HCT116 (cell line): ENCODE measurements at regions not wholly inside any gene's neighbourhood (a gene's known extent, or its start where the extent isn't known, plus 50 kb on each side); places are given as distances from the start of the nearest gene placed in this dataset.

Experiments used
- ATAC-seq: fragments of 200-7000 bp; cut with Tn5 transposase; 2 replicates; pipeline ENCODE4 v1.9.1; 2020; ENCODE audit warnings: mild to moderate bottlenecking, moderate library complexity
- BruUV-seq: library from RNA; stranded (reverse); fragments of 400-500 nt; replicated peaks from 2 replicates; lab custom pipeline; 2021; lab: Mats Ljungman, UMichigan
- CTCF ChIA-PET: fragments of 300-600 bp; sonication (Branson Sonifier 250); formaldehyde crosslinking; loops from one replicate; lab custom pipeline; 2021; ENCODE audit warnings: antibody characterized with exemption; lab: Charles Lee
- POLR2A ChIA-PET: fragments of 300-600, 350-600 bp; sonication (Branson Sonifier 250); formaldehyde crosslinking; loops from one replicate; lab custom pipeline; 2021; ENCODE audit warnings: antibody characterized with exemption; lab: Charles Lee
- RAD21 ChIA-PET, 2 experiments: fragments of 300-600 bp; sonication (Branson Sonifier 250); formaldehyde crosslinking; loops; one replicate each; lab custom pipeline; 2023; ENCODE audit warnings: low total read pairs in 2 of 2; ENCODE audit not compliant: uncharacterized antibody in 2 of 2, unreplicated experiment in 2 of 2, low non-redundant PET in 1 of 2; lab: Charles Lee
- DNase-seq: peaks from one replicate; pipeline ENCODE4 v3.0.0-alpha.2; 2010; ENCODE audit warnings: low read depth, low spot score
- H2AFZ ChIP-seq: fragments of 200-600 bp; shearing (Covaris generic), sonication (generic); 2 replicates; pipeline ENCODE4 v1.6.1; 2017; ENCODE audit warnings: low read depth, mixed run types, mixed read lengths, antibody characterized with exemption, low read length; ENCODE audit not compliant: poor library complexity, severe bottlenecking
- H3K27ac ChIP-seq: 2 replicates; pipeline ENCODE4 v1.5.1; 2012; ENCODE audit warnings: low read depth, low read length
- H3K27me3 ChIP-seq: fragments of 200-600 bp; sonication (generic); 2 replicates; pipeline ENCODE4 v1.6.1; 2016; ENCODE audit warnings: mixed run types, low read length, mixed read lengths; ENCODE audit not compliant: insufficient read depth
- H3K36me3 ChIP-seq, 2 experiments: fragments of 200-500 bp in 1 of 2; fragments of 200-600 bp in 1 of 2; sonication (Bioruptor generic) in 1 of 2; sonication (generic) in 1 of 2; 2 replicates each; pipeline versions ENCODE4 v1.5.1 to v1.6.1; 2014 to 2016; ENCODE audit warnings: low read length in 2 of 2, inconsistent platforms in 1 of 2, mixed read lengths in 1 of 2, mixed run types in 1 of 2; ENCODE audit not compliant: insufficient read depth in 2 of 2, control insufficient read depth in 1 of 2
- H3K4me1 ChIP-seq, 2 experiments: fragments of 200-600 bp in 1 of 2; sonication (generic) in 1 of 2; 2 replicates each; pipeline versions ENCODE4 v1.5.1 to v1.6.1; 2012 to 2017; ENCODE audit warnings: low read length in 2 of 2, inconsistent platforms in 1 of 2, mild to moderate bottlenecking in 1 of 2, mixed read lengths in 1 of 2, mixed run types in 1 of 2, moderate library complexity in 1 of 2; ENCODE audit not compliant: insufficient read depth in 2 of 2, control insufficient read depth in 1 of 2
- H3K4me2 ChIP-seq: fragments of 200-600 bp; sonication (generic); 2 replicates; pipeline ENCODE4 v1.6.1; 2017; ENCODE audit warnings: mixed run types, low read length, mixed read lengths
- H3K4me3 ChIP-seq, 2 experiments: fragments of 200-600 bp in 1 of 2; sonication (generic) in 1 of 2; replicated peaks in 1 of 2; 2 replicates each; pipeline ENCODE4 v1.5.1; 2011 to 2016; ENCODE audit warnings: low read length in 2 of 2, control low read depth in 1 of 2, low read depth in 1 of 2, mild to moderate bottlenecking in 1 of 2, mixed read lengths in 1 of 2, mixed run types in 1 of 2
- H3K79me2 ChIP-seq: fragments of 200-600 bp; sonication (generic); 2 replicates; pipeline ENCODE4 v1.6.1; 2017; ENCODE audit warnings: mild to moderate bottlenecking, mixed run types, low read length, moderate library complexity, mixed read lengths; ENCODE audit not compliant: insufficient read depth
- H3K9ac ChIP-seq: fragments of 200-600 bp; sonication (generic); 2 replicates; pipeline ENCODE4 v1.6.1; 2016; ENCODE audit warnings: low read length, mixed read lengths
- H3K9me2 ChIP-seq: fragments of 200-600 bp; sonication (generic), shearing (Covaris generic); 2 replicates; pipeline ENCODE4 v1.6.1; 2017; ENCODE audit warnings: mixed run types, mild to moderate bottlenecking, moderate library complexity; ENCODE audit not compliant: insufficient read depth
- H3K9me3 ChIP-seq, 2 experiments: fragments of 200-500 bp in 1 of 2; fragments of 200-600 bp in 1 of 2; sonication (Bioruptor generic) in 1 of 2; sonication (generic) in 1 of 2; 2 replicates each; pipeline ENCODE4 v1.6.1; 2014 to 2017; ENCODE audit warnings: low read length in 2 of 2, mixed read lengths in 2 of 2, inconsistent platforms in 1 of 2, low read depth in 1 of 2, mild to moderate bottlenecking in 1 of 2, mixed run types in 1 of 2, moderate library complexity in 1 of 2; ENCODE audit not compliant: control insufficient read depth in 1 of 2, insufficient read depth in 1 of 2
- H4K20me1 ChIP-seq: fragments of 200-600 bp; sonication (generic), shearing (Covaris generic); 2 replicates; pipeline ENCODE4 v1.6.1; 2017; ENCODE audit warnings: mixed run types, mild to moderate bottlenecking, moderate library complexity; ENCODE audit not compliant: insufficient read depth
- CBX3 ChIP-seq: IDR thresholded peaks from 2 replicates; pipeline ENCODE4 v1.6.1; 2012; ENCODE audit warnings: low read depth
- CTCF ChIP-seq, 3 experiments: fragments of 200-600 bp in 1 of 3; sonication (generic) in 1 of 3; IDR thresholded peaks in 2 of 3; conservative IDR thresholded peaks in 1 of 3; 2 replicates each; pipeline ENCODE4 v1.5.1; 2012 to 2017; ENCODE audit warnings: low read depth in 2 of 3, low read length in 2 of 3, antibody characterized with exemption in 1 of 3, borderline replicate concordance in 1 of 3, control low read depth in 1 of 3, mild to moderate bottlenecking in 1 of 3, mixed read lengths in 1 of 3, mixed run types in 1 of 3, moderate library complexity in 1 of 3; ENCODE audit not compliant: insufficient read depth in 1 of 3
- ELF1 ChIP-seq: IDR thresholded peaks from 2 replicates; pipeline ENCODE4 v1.6.1; 2012; ENCODE audit warnings: low read depth, borderline replicate concordance
- EZH2 ChIP-seq: fragments of 200-600 bp; sonication (generic); IDR thresholded peaks from 2 replicates; pipeline ENCODE4 v1.6.1; 2017; ENCODE audit warnings: antibody characterized with exemption, mixed run types
- EZH2phosphoT487 ChIP-seq: fragments of 200-600 bp; IDR thresholded peaks from 2 replicates; pipeline ENCODE4 v1.6.1; 2018; ENCODE audit warnings: antibody characterized with exemption, borderline replicate concordance
- POLR2A ChIP-seq: IDR thresholded peaks from 2 replicates; pipeline ENCODE4 v1.7.0; 2011; ENCODE audit warnings: borderline replicate concordance; ENCODE audit not compliant: insufficient read depth, insufficient read length; ENCODE audit errors: extremely low read depth
- POLR2AphosphoS5 ChIP-seq: IDR thresholded peaks from 2 replicates; pipeline ENCODE4 v1.6.1; 2011; ENCODE audit warnings: mild to moderate bottlenecking, low read depth, low read length, moderate library complexity
- RAD21 ChIP-seq: IDR thresholded peaks from 2 replicates; pipeline ENCODE4 v1.6.1; 2012; ENCODE audit warnings: low read depth, mild to moderate bottlenecking
- YY1 ChIP-seq: IDR thresholded peaks from 2 replicates; pipeline ENCODE4 v1.6.1; 2011; ENCODE audit warnings: low read length, low read depth, moderate library complexity, mild to moderate bottlenecking; ENCODE audit not compliant: insufficient replicate concordance; ENCODE audit errors: extremely low read depth
- ZBTB33 ChIP-seq: IDR thresholded peaks from 2 replicates; pipeline ENCODE4 v1.6.1; 2011; ENCODE audit warnings: mild to moderate bottlenecking, low read length, moderate library complexity; ENCODE audit not compliant: insufficient replicate concordance; ENCODE audit errors: extremely low read depth
- ZFX ChIP-seq: fragments of 450-650 bp; IDR thresholded peaks from 2 replicates; pipeline ENCODE4 v1.6.1; 2017
- ZNF274 ChIP-seq: fragments of 200-500 bp; sonication (Bioruptor generic); IDR thresholded peaks from 2 replicates; pipeline ENCODE4 v1.6.1; 2014; ENCODE audit warnings: mild to moderate bottlenecking, low read depth, low read length, inconsistent platforms
- intact Hi-C: fragments of 100-400 bp; cut with micrococcal nuclease; formaldehyde crosslinking; loops from 2 replicates; pipeline ENCODE4 v1.10.0; 2022
- TF ChIP-seq, protein P1 (sequence below): IDR thresholded peaks from 2 replicates; pipeline ENCODE4 v1.6.1; 2012; ENCODE audit warnings: low read depth

GRCh38 chr12:83856803-83857202, 1055.8 kb downstream of the SLC6A15 start:
- ChIA-PET RAD21 (no interaction called here), POLR2A (no interaction called here), CTCF (no interaction called here)
- H3K9me2 ChIP-seq = no peaks in the 10 kb centered on the region
- H3K4me1 ChIP-seq = no peaks in the 10 kb centered on the region
- no peak for TF ChIP-seq ELF1
- TF ChIP-seq POLR2AphosphoS5 = no peak
- TF ChIP-seq RAD21 = no peak
- TF ChIP-seq ZFX = no peak
- no peaks in the 10 kb centered on the region for H3K36me3 ChIP-seq
- BruUV-seq = no TSS peak
- H4K20me1 ChIP-seq = no peaks in the 10 kb centered on the region
- no peak overlapping the region for H3K9ac ChIP-seq
- peaks cover 0 to 5% of the 10 kb centered on the region in 2 experiments; a peak in 1 of 4 replicates for H3K9me3 ChIP-seq
- H3K27ac ChIP-seq = no peak overlapping the region
- DNase-seq (no peak), ATAC-seq (no peak)
- H3K4me2 ChIP-seq = no peak overlapping the region
- no peaks in the 10 kb centered on the region for H3K79me2 ChIP-seq
- H3K4me3 ChIP-seq = no peak overlapping the region
- H3K27me3 ChIP-seq = no peaks in the 10 kb centered on the region
- no peak overlapping the region for H2AFZ ChIP-seq
- intact Hi-C loops = no loop called here

GRCh38 chr12:83850531-83850930, 1062.1 kb downstream of the SLC6A15 start:
- Histone ChIP-seq H2AFZ (no peak overlapping the region), H4K20me1 (no peaks in the 10 kb centered on the region), H3K9me3 (no peaks in the 10 kb centered on the region; a peak in 1 of 4 replicates), H3K36me3 (no peaks in the 10 kb centered on the region), H3K79me2 (no peaks in the 10 kb centered on the region), H3K4me2 (no peak overlapping the region), H3K27me3 (no peaks in the 10 kb centered on the region), H3K9me2 (no peaks in the 10 kb centered on the region), H3K27ac (no peak overlapping the region), H3K9ac (no peak overlapping the region), H3K4me3 (no peak overlapping the region), H3K4me1 (no peaks in the 10 kb centered on the region)
- ATAC-seq (no peak), DNase-seq (no peak)
- CTCF ChIA-PET = no interaction called here
- RAD21 ChIA-PET = no interaction called here
- POLR2A ChIA-PET = no interaction called here
- intact Hi-C loops = no loop called here
- BruUV-seq = no TSS peak
- no peak for TF ChIP-seq ZBTB33
- TF ChIP-seq CTCF (IDR thresholded peaks at IDR 0.05 in 2 of 3, conservative IDR thresholded peaks at IDR 0.05 in 1 of 3; ENCODE audit: borderline replicate concordance in 1 of 3, insufficient read depth in 1 of 3, low read depth in 2 of 3, low read length in 2 of 3) = no peak
- TF ChIP-seq POLR2A = no peak
- TF ChIP-seq, protein P1, sequence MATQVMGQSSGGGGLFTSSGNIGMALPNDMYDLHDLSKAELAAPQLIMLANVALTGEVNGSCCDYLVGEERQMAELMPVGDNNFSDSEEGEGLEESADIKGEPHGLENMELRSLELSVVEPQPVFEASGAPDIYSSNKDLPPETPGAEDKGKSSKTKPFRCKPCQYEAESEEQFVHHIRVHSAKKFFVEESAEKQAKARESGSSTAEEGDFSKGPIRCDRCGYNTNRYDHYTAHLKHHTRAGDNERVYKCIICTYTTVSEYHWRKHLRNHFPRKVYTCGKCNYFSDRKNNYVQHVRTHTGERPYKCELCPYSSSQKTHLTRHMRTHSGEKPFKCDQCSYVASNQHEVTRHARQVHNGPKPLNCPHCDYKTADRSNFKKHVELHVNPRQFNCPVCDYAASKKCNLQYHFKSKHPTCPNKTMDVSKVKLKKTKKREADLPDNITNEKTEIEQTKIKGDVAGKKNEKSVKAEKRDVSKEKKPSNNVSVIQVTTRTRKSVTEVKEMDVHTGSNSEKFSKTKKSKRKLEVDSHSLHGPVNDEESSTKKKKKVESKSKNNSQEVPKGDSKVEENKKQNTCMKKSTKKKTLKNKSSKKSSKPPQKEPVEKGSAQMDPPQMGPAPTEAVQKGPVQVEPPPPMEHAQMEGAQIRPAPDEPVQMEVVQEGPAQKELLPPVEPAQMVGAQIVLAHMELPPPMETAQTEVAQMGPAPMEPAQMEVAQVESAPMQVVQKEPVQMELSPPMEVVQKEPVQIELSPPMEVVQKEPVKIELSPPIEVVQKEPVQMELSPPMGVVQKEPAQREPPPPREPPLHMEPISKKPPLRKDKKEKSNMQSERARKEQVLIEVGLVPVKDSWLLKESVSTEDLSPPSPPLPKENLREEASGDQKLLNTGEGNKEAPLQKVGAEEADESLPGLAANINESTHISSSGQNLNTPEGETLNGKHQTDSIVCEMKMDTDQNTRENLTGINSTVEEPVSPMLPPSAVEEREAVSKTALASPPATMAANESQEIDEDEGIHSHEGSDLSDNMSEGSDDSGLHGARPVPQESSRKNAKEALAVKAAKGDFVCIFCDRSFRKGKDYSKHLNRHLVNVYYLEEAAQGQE = no peak
- TF ChIP-seq POLR2AphosphoS5 = no peak
- no peak for TF ChIP-seq ZNF274
- TF ChIP-seq YY1 = no peak
- no peak for TF ChIP-seq EZH2phosphoT487
- TF ChIP-seq EZH2 = no peak
- no peak for TF ChIP-seq ZFX
- no peak for TF ChIP-seq CBX3
